H9 (cell line): ENCODE measurements at regions not wholly inside any gene's neighbourhood (a gene's known extent, or its start where the extent isn't known, plus 50 kb on each side); places are given as distances from the start of the nearest gene placed in this dataset.

Experiments used
- DNase-seq: peaks from one replicate; pipeline ENCODE4 v3.0.0-alpha.2; 2017
- H2AFZ ChIP-seq: one replicate; pipeline ENCODE4 v1.6.1; 2013; ENCODE audit warnings: mild to moderate bottlenecking, low read length, control low read depth, moderate library complexity
- H2AK5ac ChIP-seq: 2 replicates; pipeline ENCODE4 v1.6.1; 2013; ENCODE audit warnings: low read length, control low read depth, mixed read lengths; ENCODE audit not compliant: insufficient read length
- H2BK120ac ChIP-seq: one replicate; pipeline ENCODE4 v1.6.1; 2013; ENCODE audit warnings: low read depth, mild to moderate bottlenecking, low read length, control low read depth, inconsistent platforms; ENCODE audit not compliant: poor library complexity, severe bottlenecking
- H2BK12ac ChIP-seq: 2 replicates; pipeline ENCODE4 v1.6.1; 2013; ENCODE audit warnings: low read length, control low read depth, mixed read lengths, low read depth; ENCODE audit not compliant: insufficient read length
- H2BK15ac ChIP-seq: 2 replicates; pipeline ENCODE4 v1.6.1; 2013; ENCODE audit warnings: low read depth, low read length, control low read depth
- H2BK20ac ChIP-seq: one replicate; pipeline ENCODE4 v1.6.1; 2013; ENCODE audit warnings: low read depth, mild to moderate bottlenecking, low read length, control low read depth, inconsistent platforms; ENCODE audit not compliant: poor library complexity, severe bottlenecking
- H2BK5ac ChIP-seq: 2 replicates; pipeline ENCODE4 v1.6.1; 2013; ENCODE audit warnings: low read length, control low read depth, mixed read lengths; ENCODE audit not compliant: insufficient read length
- H3K14ac ChIP-seq: 2 replicates; pipeline ENCODE4 v1.6.1; 2013; ENCODE audit warnings: low read length, control low read depth; ENCODE audit not compliant: insufficient read depth
- H3K18ac ChIP-seq: 2 replicates; pipeline ENCODE4 v1.6.1; 2013; ENCODE audit warnings: low read depth, mild to moderate bottlenecking, mixed read lengths, low read length, control low read depth; ENCODE audit not compliant: insufficient read length
- H3K23ac ChIP-seq: 2 replicates; pipeline ENCODE4 v1.6.1; 2013; ENCODE audit warnings: low read length, control low read depth, mixed read lengths, low read depth; ENCODE audit not compliant: insufficient read length
- H3K23me2 ChIP-seq: 2 replicates; pipeline ENCODE4 v1.6.1; 2013; ENCODE audit warnings: low read depth, mild to moderate bottlenecking, mixed read lengths, low read length, control low read depth; ENCODE audit not compliant: insufficient read length, poor library complexity, severe bottlenecking
- H3K27ac ChIP-seq: 2 replicates; pipeline ENCODE4 v1.5.1; 2013; ENCODE audit warnings: low read length, control low read depth, mixed read lengths, low read depth; ENCODE audit not compliant: insufficient read length
- H3K27me3 ChIP-seq: 2 replicates; pipeline ENCODE4 v1.6.1; 2013; ENCODE audit warnings: low read length, control low read depth, inconsistent platforms; ENCODE audit not compliant: insufficient read depth
- H3K4ac ChIP-seq: 2 replicates; pipeline ENCODE4 v1.6.1; 2013; ENCODE audit warnings: low read depth, mild to moderate bottlenecking, control low read depth, inconsistent platforms, low read length, moderate library complexity
- H3K4me1 ChIP-seq: 2 replicates; pipeline ENCODE4 v1.6.1; 2013; ENCODE audit warnings: low read length, control low read depth, inconsistent platforms; ENCODE audit not compliant: insufficient read depth
- H3K4me2 ChIP-seq: 2 replicates; pipeline ENCODE4 v1.6.1; 2013; ENCODE audit warnings: low read length, control low read depth, mixed read lengths; ENCODE audit not compliant: insufficient read length, insufficient read depth
- H3K56ac ChIP-seq: 2 replicates; pipeline ENCODE4 v1.6.1; 2013; ENCODE audit warnings: low read depth, mild to moderate bottlenecking, mixed read lengths, low read length, control low read depth; ENCODE audit not compliant: insufficient read length
- H3K79me1 ChIP-seq: 2 replicates; pipeline ENCODE4 v1.6.1; 2013; ENCODE audit warnings: low read depth, mild to moderate bottlenecking, moderate library complexity, low read length, control low read depth, inconsistent platforms; ENCODE audit not compliant: insufficient read depth, poor library complexity, severe bottlenecking
- H3K79me2 ChIP-seq: 2 replicates; pipeline ENCODE4 v1.6.1; 2013; ENCODE audit warnings: low read length, control low read depth, inconsistent platforms; ENCODE audit not compliant: insufficient read depth
- H3K9ac ChIP-seq: 2 replicates; pipeline ENCODE4 v1.6.1; 2013; ENCODE audit warnings: low read length, control low read depth, mixed read lengths; ENCODE audit not compliant: insufficient read length; ENCODE audit errors: extremely low read depth
- H3K9me3 ChIP-seq: one replicate; pipeline ENCODE4 v1.6.1; 2013; ENCODE audit warnings: low read depth, low read length, inconsistent platforms; ENCODE audit not compliant: control insufficient read depth
- H3T11ph ChIP-seq: one replicate; pipeline ENCODE4 v1.6.1; 2013; ENCODE audit warnings: mild to moderate bottlenecking, low read length, control low read depth, inconsistent platforms
- H4K20me1 ChIP-seq: one replicate; pipeline ENCODE4 v1.6.1; 2013; ENCODE audit not compliant: control insufficient read depth, insufficient read length, insufficient read depth
- H4K5ac ChIP-seq: 2 replicates; pipeline ENCODE4 v1.6.1; 2013; ENCODE audit warnings: low read depth, mild to moderate bottlenecking, mixed read lengths, low read length, control low read depth; ENCODE audit not compliant: insufficient read length
- H4K8ac ChIP-seq: replicated peaks from 2 replicates; pipeline ENCODE4 v1.6.1; 2013; ENCODE audit warnings: low read length, control low read depth, mixed read lengths, low read depth; ENCODE audit not compliant: insufficient read length
- H4K91ac ChIP-seq: 2 replicates; pipeline ENCODE4 v1.6.1; 2013; ENCODE audit warnings: low read depth, mild to moderate bottlenecking, moderate library complexity, mixed read lengths, low read length, control low read depth; ENCODE audit not compliant: insufficient read length
- H3K27ac Mint-ChIP-seq, 3 experiments: 2 replicates in 2 of 3; 3 replicates in 1 of 3; pipeline ENCODE4 v1.8.0; 2020 to 2021; ENCODE audit warnings: mixed read lengths in 3 of 3, mild to moderate bottlenecking in 1 of 3, moderate library complexity in 1 of 3
- H3K27me3 Mint-ChIP-seq: 2 replicates; pipeline ENCODE4 v1.8.0; 2021; ENCODE audit warnings: low read depth, mild to moderate bottlenecking, moderate library complexity, mixed read lengths
- H3K36me3 Mint-ChIP-seq, 3 experiments: 2 replicates in 2 of 3; 3 replicates in 1 of 3; pipeline ENCODE4 v1.8.0; 2020 to 2021; ENCODE audit warnings: low read depth in 3 of 3, mixed read lengths in 3 of 3; ENCODE audit not compliant: insufficient read depth in 1 of 3
- H3K4me1 Mint-ChIP-seq, 2 experiments: 2 replicates each; pipeline ENCODE4 v1.8.0; 2020; ENCODE audit warnings: mixed read lengths in 2 of 2
- H3K4me3 Mint-ChIP-seq, 2 experiments: 2 replicates in 1 of 2; 3 replicates in 1 of 2; pipeline ENCODE4 v1.8.0; 2020 to 2021; ENCODE audit warnings: mild to moderate bottlenecking in 2 of 2, mixed read lengths in 2 of 2, moderate library complexity in 1 of 2
- H3K9me3 Mint-ChIP-seq, 2 experiments: 2 replicates in 1 of 2; 3 replicates in 1 of 2; pipeline ENCODE4 v1.8.0; 2020; ENCODE audit warnings: mild to moderate bottlenecking in 2 of 2, mixed read lengths in 2 of 2, moderate library complexity in 1 of 2
- WGBS: extraction: QIAGEN DNeasy Blood & Tissue Kit; methylation state at CpG from one replicate; pipeline ENCODE4 v1.1.7; 2013; ENCODE audit warnings: missing lambda C conversion rate, low lambda C conversion rate, mixed read lengths; ENCODE audit not compliant: insufficient read length; ENCODE audit errors: extremely low coverage; 5-methylcytosine and 5-hydroxymethylcytosine counted together
- TF ChIP-seq, protein P1 (sequence below): fragments of 200-600 bp; sonication (generic); conservative IDR thresholded peaks from 3 replicates; pipeline ENCODE4 v1.8.0; 2021; ENCODE audit warnings: antibody characterized with exemption, mild to moderate bottlenecking

DNA sequence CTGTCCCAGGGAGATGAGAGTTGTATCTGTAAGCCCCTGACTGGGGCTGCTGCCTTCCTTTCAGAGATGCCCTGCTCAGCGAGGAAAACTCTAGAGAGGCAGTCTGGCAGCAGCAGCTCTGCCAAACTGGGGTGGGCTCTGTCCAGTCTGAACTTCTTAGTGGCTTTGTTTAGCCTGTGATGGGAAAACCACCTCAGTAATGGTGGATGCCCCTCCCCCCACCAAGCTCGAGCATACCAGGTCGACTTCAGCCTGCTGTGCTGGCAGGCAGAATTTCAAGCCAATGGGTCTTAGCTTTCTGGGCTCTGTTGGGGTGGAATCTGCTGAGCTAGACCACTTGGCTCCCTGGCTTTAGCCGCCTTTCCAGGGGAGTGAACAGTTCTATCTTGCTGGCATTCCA is 218.3 kb downstream of the TUSC7 start:
- Histone ChIP-seq H2AK5ac (no peak overlapping the region), H2BK20ac (no peak overlapping the region), H3K14ac (no peak overlapping the region), H2AFZ (no peak overlapping the region), H4K5ac (no peak overlapping the region), H4K91ac (no peak overlapping the region), H3K23me2 (no peaks in the 10 kb centered on the region), H2BK15ac (no peak overlapping the region), H3K23ac (no peak overlapping the region), H3K4me2 (no peak overlapping the region), H3K27me3 (no peaks in the 10 kb centered on the region), H2BK12ac (no peak overlapping the region), H3K18ac (no peak overlapping the region), H4K8ac (no peak overlapping the region), H2BK120ac (no peak overlapping the region), H3K56ac (no peak overlapping the region), H3K4me1 (no peaks in the 10 kb centered on the region; the same call in 1 of the 2 replicates), H3K79me2 (no peaks in the 10 kb centered on the region), H3K9ac (no peak overlapping the region), H2BK5ac (no peak overlapping the region), H4K20me1 (no peaks in the 10 kb centered on the region), H3K79me1 (no peaks in the 10 kb centered on the region), H3K9me3 (no peaks in the 10 kb centered on the region), H3K4ac (no peak overlapping the region), H3T11ph (no peak overlapping the region), H3K27ac (no peak overlapping the region)
- TF ChIP-seq, protein P1, sequence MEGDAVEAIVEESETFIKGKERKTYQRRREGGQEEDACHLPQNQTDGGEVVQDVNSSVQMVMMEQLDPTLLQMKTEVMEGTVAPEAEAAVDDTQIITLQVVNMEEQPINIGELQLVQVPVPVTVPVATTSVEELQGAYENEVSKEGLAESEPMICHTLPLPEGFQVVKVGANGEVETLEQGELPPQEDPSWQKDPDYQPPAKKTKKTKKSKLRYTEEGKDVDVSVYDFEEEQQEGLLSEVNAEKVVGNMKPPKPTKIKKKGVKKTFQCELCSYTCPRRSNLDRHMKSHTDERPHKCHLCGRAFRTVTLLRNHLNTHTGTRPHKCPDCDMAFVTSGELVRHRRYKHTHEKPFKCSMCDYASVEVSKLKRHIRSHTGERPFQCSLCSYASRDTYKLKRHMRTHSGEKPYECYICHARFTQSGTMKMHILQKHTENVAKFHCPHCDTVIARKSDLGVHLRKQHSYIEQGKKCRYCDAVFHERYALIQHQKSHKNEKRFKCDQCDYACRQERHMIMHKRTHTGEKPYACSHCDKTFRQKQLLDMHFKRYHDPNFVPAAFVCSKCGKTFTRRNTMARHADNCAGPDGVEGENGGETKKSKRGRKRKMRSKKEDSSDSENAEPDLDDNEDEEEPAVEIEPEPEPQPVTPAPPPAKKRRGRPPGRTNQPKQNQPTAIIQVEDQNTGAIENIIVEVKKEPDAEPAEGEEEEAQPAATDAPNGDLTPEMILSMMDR: no peak
- H3K9me3 Mint-ChIP-seq: peaks cover 20 to 23% of the 10 kb centered on the region in 2 experiments; a peak in 3 of 5 replicates
- H3K4me1 Mint-ChIP-seq: peaks cover 0 to 7% of the 10 kb centered on the region in 2 experiments; a peak in 1 of 4 replicates
- no peak overlapping the region for H3K4me3 Mint-ChIP-seq
- H3K27me3 Mint-ChIP-seq: no peaks in the 10 kb centered on the region
- H3K36me3 Mint-ChIP-seq: peaks cover 2 to 34% (median 2%) of the 10 kb centered on the region in 3 experiments; a peak in 5 of 7 replicates
- no CpG with 5 or more reads among the region's 4 CpGs for WGBS
- peak; percentile 27 for DNase-seq
- H3K27ac Mint-ChIP-seq: peak overlapping the region in 1 of 3 experiments; percentile 56; a peak in 1 of 7 replicates
